Liver (tissue), 8 donors: ENCODE measurements at regions not wholly inside any gene's neighbourhood (a gene's known extent, or its start where the extent isn't known, plus 50 kb on each side); places are given as distances from the start of the nearest gene placed in this dataset.

Experiments used
- DNase-seq: peaks from one replicate; pipeline ENCODE4 v3.0.0-alpha.2; 2017; ENCODE audit warnings: low spot score
- H3K27ac ChIP-seq, 2 donors: one replicate each; pipeline ENCODE4 v1.7.0; 2013; ENCODE audit warnings: inconsistent platforms in 2 of 2, low read length in 2 of 2, control low read depth in 1 of 2, low read depth in 1 of 2, mild to moderate bottlenecking in 1 of 2
- H3K27me3 ChIP-seq, 4 donors: one replicate each; pipeline versions ENCODE4 v1.6.1 to v1.7.0; 2013; ENCODE audit warnings: low read length in 3 of 4, inconsistent platforms in 1 of 4, mild to moderate bottlenecking in 1 of 4, moderate library complexity in 1 of 4; ENCODE audit not compliant: control insufficient read depth in 4 of 4, insufficient read depth in 4 of 4
- H3K36me3 ChIP-seq, 4 donors: one replicate each; pipeline versions ENCODE4 v1.6.1 to v1.7.0; 2013; ENCODE audit warnings: low read length in 3 of 4, mild to moderate bottlenecking in 3 of 4, low read depth in 1 of 4, moderate library complexity in 1 of 4; ENCODE audit not compliant: control insufficient read depth in 4 of 4, insufficient read depth in 3 of 4
- H3K4me1 ChIP-seq, 4 donors: one replicate each; pipeline versions ENCODE4 v1.6.1 to v1.7.0; 2013; ENCODE audit warnings: low read length in 3 of 4, mild to moderate bottlenecking in 3 of 4, moderate library complexity in 1 of 4; ENCODE audit not compliant: control insufficient read depth in 4 of 4, insufficient read depth in 4 of 4
- H3K4me3 ChIP-seq, 3 donors: one replicate each; pipeline versions ENCODE4 v1.6.1 to v1.7.0; 2013; ENCODE audit warnings: low read length in 3 of 3, control low read depth in 1 of 3, low read depth in 1 of 3, mild to moderate bottlenecking in 1 of 3
- H3K9ac ChIP-seq, 2 donors: one replicate each; pipeline ENCODE4 v1.7.0; 2013; ENCODE audit warnings: low read length in 2 of 2, mild to moderate bottlenecking in 2 of 2, moderate library complexity in 2 of 2, control low read depth in 1 of 2, low read depth in 1 of 2
- H3K9me3 ChIP-seq, 4 donors: one replicate each; pipeline versions ENCODE4 v1.6.1 to v1.7.0; 2013; ENCODE audit warnings: low read length in 3 of 4; ENCODE audit not compliant: control insufficient read depth in 4 of 4
- ATF3 ChIP-seq: IDR thresholded peaks from 2 replicates; pipeline ENCODE4 v1.6.1; 2016; ENCODE audit warnings: antibody characterized with exemption
- CTCF ChIP-seq: fragments of 150-350 bp; IDR thresholded peaks from 2 replicates; pipeline ENCODE4 v1.5.1; 2017; ENCODE audit warnings: improper control_type of control experiment, low read depth, low read length; ENCODE audit not compliant: missing input control
- EGR1 ChIP-seq, 2 donors: IDR thresholded peaks; 2 replicates each; pipeline ENCODE4 v1.6.1; 2016 to 2018; ENCODE audit warnings: antibody characterized with exemption in 2 of 2, low read depth in 2 of 2
- FOXA1 ChIP-seq: IDR thresholded peaks from 2 replicates; pipeline ENCODE4 v1.6.1; 2016; ENCODE audit warnings: antibody characterized with exemption
- FOXA2 ChIP-seq: IDR thresholded peaks from 2 replicates; pipeline ENCODE4 v1.6.1; 2016; ENCODE audit warnings: antibody characterized with exemption
- GABPA ChIP-seq, 2 donors: IDR thresholded peaks in 1 of 2; conservative IDR thresholded peaks in 1 of 2; 2 replicates each; pipeline ENCODE4 v1.6.1; 2016; ENCODE audit warnings: antibody characterized with exemption in 2 of 2, mild to moderate bottlenecking in 1 of 2, moderate library complexity in 1 of 2
- HNF4A ChIP-seq, 2 donors: conservative IDR thresholded peaks; 2 replicates each; pipeline ENCODE4 v1.6.1; 2016; ENCODE audit warnings: antibody characterized with exemption in 2 of 2, mild to moderate bottlenecking in 2 of 2
- HNF4G ChIP-seq: IDR thresholded peaks from 2 replicates; pipeline ENCODE4 v1.6.1; 2016; ENCODE audit warnings: antibody characterized with exemption
- JUND ChIP-seq, 2 donors: IDR thresholded peaks; 2 replicates each; pipeline ENCODE4 v1.6.1; 2016; ENCODE audit warnings: antibody characterized with exemption in 2 of 2
- MAX ChIP-seq: IDR thresholded peaks from 2 replicates; pipeline ENCODE4 v1.6.1; 2016; ENCODE audit warnings: antibody characterized with exemption
- NR2F2 ChIP-seq: IDR thresholded peaks from 2 replicates; pipeline ENCODE4 v1.6.1; 2016; ENCODE audit warnings: antibody characterized with exemption
- RAD21 ChIP-seq, 2 donors: IDR thresholded peaks; 2 replicates each; pipeline ENCODE4 v1.6.1; 2016; ENCODE audit warnings: antibody characterized with exemption in 2 of 2, mild to moderate bottlenecking in 2 of 2
- REST ChIP-seq: IDR thresholded peaks from 2 replicates; pipeline ENCODE4 v1.6.1; 2016; ENCODE audit warnings: antibody characterized with exemption, mild to moderate bottlenecking
- RXRA ChIP-seq, 2 donors: IDR thresholded peaks; 2 replicates each; pipeline ENCODE4 v1.6.1; 2017 to 2018; ENCODE audit warnings: antibody characterized with exemption in 2 of 2, mild to moderate bottlenecking in 1 of 2
- SP1 ChIP-seq: IDR thresholded peaks from 2 replicates; pipeline ENCODE4 v1.6.1; 2018; ENCODE audit warnings: antibody characterized with exemption, mild to moderate bottlenecking
- TAF1 ChIP-seq: conservative IDR thresholded peaks from 2 replicates; pipeline ENCODE4 v1.6.1; 2016; ENCODE audit warnings: antibody characterized with exemption, mild to moderate bottlenecking
- YY1 ChIP-seq: IDR thresholded peaks from 2 replicates; pipeline ENCODE4 v1.6.1; 2016; ENCODE audit warnings: antibody characterized with exemption, mild to moderate bottlenecking
- ZBTB33 ChIP-seq: IDR thresholded peaks from 2 replicates; pipeline ENCODE4 v1.6.1; 2016; ENCODE audit warnings: antibody characterized with exemption
- WGBS: extraction: QIAGEN DNeasy Blood & Tissue Kit; methylation state at CpG from one replicate; pipeline ENCODE4 v1.1.7; 2013; 5-methylcytosine and 5-hydroxymethylcytosine counted together
- donor health status: healthy.
- donor health status: healthy.
- donor health status: healthy.
- donor health status: healthy.
- donor health status: healthy.

GRCh38 chr13:105514401-105514800, 1021.1 kb downstream of the EFNB2 start:
- WGBS, result 63% methylated on average over 4 of the region's 4 CpGs

More at GRCh38 chr13:105514401-105514800, 1021.1 kb downstream of the EFNB2 start:
- DNase-seq, result no peak
- H3K27ac ChIP-seq, result no peak overlapping the region
- H3K27me3 ChIP-seq, result no peaks in the 10 kb centered on the region
- H3K4me1 ChIP-seq, result no peaks in the 10 kb centered on the region
- TF ChIP-seq HNF4G (no peak), REST (no peak), SP1 (no peak), GABPA (IDR thresholded peaks at IDR 0.05 in 1 of 2, conservative IDR thresholded peaks at IDR 0.05 in 1 of 2) (no peak), HNF4A (conservative IDR thresholded peaks at IDR 0.05) (no peak), MAX (no peak), FOXA1 (no peak), NR2F2 (no peak), YY1 (no peak), RXRA (IDR thresholded peaks at IDR 0.05) (no peak), ATF3 (no peak), EGR1 (IDR thresholded peaks at IDR 0.05; ENCODE audit: low read depth in 2 of 2) (no peak), JUND (IDR thresholded peaks at IDR 0.05) (no peak), RAD21 (IDR thresholded peaks at IDR 0.05) (no peak), FOXA2 (no peak), TAF1 (no peak), ZBTB33 (no peak), CTCF (no peak)
- no peak overlapping the region for H3K9ac ChIP-seq
- no peaks in the 10 kb centered on the region for H3K36me3 ChIP-seq
- no peaks in the 10 kb centered on the region for H3K9me3 ChIP-seq
- H3K4me3 ChIP-seq, result no peak overlapping the region
